Ascending aorta (tissue), 2 donors: ENCODE measurements at regions not wholly inside any gene's neighbourhood (a gene's known extent, or its start where the extent isn't known, plus 50 kb on each side); places are given as distances from the start of the nearest gene placed in this dataset.

Source experiments
- DNase-seq, 2 donors: peaks; one replicate each; pipeline ENCODE4 v3.0.0-alpha.2; 2019; ENCODE audit warnings: low spot score in 2 of 2
- H3K27ac ChIP-seq, 2 donors: fragments of 200-600 bp; sonication (generic); one replicate each; pipeline ENCODE4 v1.5.1; 2016 to 2017; ENCODE audit warnings: mild to moderate bottlenecking in 1 of 2
- H3K27me3 ChIP-seq: fragments of 200-600 bp; sonication (generic); one replicate; pipeline ENCODE4 v1.5.1; 2017
- H3K36me3 ChIP-seq, 2 donors: fragments of 200-600 bp; sonication (generic); one replicate each; pipeline ENCODE4 v1.5.1; 2016
- H3K4me1 ChIP-seq, 2 donors: fragments of 200-600 bp; sonication (generic); one replicate each; pipeline ENCODE4 v1.5.1; 2016 to 2017; ENCODE audit warnings: mild to moderate bottlenecking in 1 of 2
- H3K4me3 ChIP-seq, 2 donors: fragments of 200-600 bp; sonication (generic); one replicate each; pipeline ENCODE4 v1.5.1; 2016 to 2017; ENCODE audit warnings: mild to moderate bottlenecking in 1 of 2
- H3K9me3 ChIP-seq, 2 donors: fragments of 200-600 bp; sonication (generic); one replicate each; pipeline ENCODE4 v1.5.1; 2016
- intact Hi-C: fragments of 100-400 bp; cut with DNase I; formaldehyde crosslinking; loops from one replicate; pipeline ENCODE4 v1.15.1; 2023
- TF ChIP-seq, protein P1 (sequence below), 3 experiments: fragments of 200-600 bp in 2 of 3; fragments of 450-650 bp in 1 of 3; sonication (generic) in 2 of 3; IDR thresholded peaks; one replicate each; pipeline ENCODE4 v1.5.1; 2016 to 2019; ENCODE audit warnings: antibody characterized with exemption in 3 of 3, mild to moderate bottlenecking in 1 of 3, moderate library complexity in 1 of 3

DNA sequence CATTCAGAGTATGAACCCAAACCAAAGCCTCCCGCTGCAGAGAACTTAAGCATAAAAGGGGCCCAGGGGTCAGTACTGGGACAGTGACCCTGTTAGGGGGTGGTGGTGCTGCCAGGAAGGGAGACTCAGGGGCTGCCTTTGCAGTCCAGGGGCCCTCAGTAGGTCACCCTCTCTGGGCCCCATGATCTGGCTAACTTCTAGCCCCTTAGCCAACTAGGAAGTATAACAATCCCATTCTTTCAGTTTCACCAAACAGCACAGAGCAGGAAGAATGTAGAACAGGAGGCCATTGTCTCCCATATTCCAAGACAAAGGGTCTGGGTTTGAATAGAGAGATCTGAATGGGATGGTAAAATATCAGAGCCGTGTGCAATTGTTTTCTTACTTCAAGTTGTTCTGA, 378.6 kb upstream of the C16orf82 start:
- Histone ChIP-seq H3K4me1 (no peaks in the 10 kb centered on the region), H3K27me3 (no peaks in the 10 kb centered on the region), H3K27ac (no peak overlapping the region), H3K36me3 (no peaks in the 10 kb centered on the region), H3K9me3 (no peaks in the 10 kb centered on the region), H3K4me3 (no peak overlapping the region)
- DNase-seq, result no peak
- TF ChIP-seq, protein P1, sequence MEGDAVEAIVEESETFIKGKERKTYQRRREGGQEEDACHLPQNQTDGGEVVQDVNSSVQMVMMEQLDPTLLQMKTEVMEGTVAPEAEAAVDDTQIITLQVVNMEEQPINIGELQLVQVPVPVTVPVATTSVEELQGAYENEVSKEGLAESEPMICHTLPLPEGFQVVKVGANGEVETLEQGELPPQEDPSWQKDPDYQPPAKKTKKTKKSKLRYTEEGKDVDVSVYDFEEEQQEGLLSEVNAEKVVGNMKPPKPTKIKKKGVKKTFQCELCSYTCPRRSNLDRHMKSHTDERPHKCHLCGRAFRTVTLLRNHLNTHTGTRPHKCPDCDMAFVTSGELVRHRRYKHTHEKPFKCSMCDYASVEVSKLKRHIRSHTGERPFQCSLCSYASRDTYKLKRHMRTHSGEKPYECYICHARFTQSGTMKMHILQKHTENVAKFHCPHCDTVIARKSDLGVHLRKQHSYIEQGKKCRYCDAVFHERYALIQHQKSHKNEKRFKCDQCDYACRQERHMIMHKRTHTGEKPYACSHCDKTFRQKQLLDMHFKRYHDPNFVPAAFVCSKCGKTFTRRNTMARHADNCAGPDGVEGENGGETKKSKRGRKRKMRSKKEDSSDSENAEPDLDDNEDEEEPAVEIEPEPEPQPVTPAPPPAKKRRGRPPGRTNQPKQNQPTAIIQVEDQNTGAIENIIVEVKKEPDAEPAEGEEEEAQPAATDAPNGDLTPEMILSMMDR (IDR thresholded peaks at IDR 0.05), result no peak
- intact Hi-C loops, result no loop called here

DNA sequence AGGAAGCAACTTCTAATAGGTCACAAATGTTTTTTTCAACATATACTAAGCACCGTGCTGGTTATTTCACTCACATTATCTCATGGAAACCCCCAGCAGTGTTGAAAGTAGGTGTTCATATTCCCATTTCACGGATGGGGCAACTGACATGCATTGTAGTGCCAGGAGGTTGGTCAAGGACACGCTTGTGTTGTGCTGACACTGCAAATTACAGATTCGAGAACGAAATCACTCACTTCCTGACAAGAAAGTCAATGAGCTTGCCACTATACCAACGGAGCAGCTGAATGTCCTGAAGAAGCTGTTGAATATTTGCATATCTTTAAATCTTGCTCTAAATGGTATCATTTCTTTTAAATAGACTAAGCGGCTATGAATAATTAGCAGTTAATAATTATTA, 378.0 kb upstream of the C16orf82 start:
- Histone ChIP-seq H3K27me3 (no peaks in the 10 kb centered on the region), H3K27ac (no peak overlapping the region), H3K4me3 (no peak overlapping the region), H3K4me1 (no peaks in the 10 kb centered on the region), H3K36me3 (no peaks in the 10 kb centered on the region), H3K9me3 (no peaks in the 10 kb centered on the region)
- intact Hi-C loops, result no loop called here
- TF ChIP-seq, protein P1 (IDR thresholded peaks at IDR 0.05), result no peak
- DNase-seq, result no peak

DNA sequence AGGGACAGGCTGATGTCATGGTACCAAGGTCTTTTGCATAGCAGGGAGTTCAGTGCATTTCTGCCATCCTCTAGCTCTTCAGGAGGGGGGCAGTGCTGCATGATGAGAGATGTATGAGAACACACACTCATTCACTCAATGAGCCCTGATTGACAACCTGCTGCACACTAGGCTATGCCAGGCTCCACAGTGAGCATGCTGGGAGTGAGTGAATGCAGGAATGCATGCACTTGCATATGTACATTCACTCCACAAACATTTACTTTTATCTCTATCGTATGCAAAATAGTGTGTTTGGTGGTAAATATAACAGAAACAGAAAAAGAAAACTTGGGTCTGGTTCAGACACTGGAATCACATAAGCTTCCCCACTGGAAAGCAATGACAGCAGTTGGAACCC, 374.1 kb upstream of the C16orf82 start:
- H3K9me3 ChIP-seq, result no peaks in the 10 kb centered on the region
- TF ChIP-seq, protein P1 (IDR thresholded peaks at IDR 0.05), result no peak

DNA sequence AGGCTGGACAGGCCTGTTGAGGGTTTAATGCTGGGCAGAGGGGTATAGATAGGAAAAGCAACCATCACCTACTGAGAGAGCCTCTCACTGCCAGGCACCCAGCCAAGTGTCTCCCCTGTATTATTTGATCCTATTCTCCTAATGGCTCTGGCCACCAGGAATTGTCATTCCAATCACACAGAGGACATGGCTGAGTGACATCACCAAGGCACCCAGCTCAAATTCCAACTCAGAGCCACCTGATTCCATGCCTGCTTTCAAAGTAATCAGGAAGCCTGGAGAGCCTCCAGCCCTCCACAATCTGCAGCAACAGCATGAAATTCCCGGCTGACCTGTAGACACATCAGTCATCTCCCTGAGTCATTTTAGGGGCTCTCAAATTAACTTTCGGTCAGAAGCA, 368.9 kb upstream of the C16orf82 start:
- TF ChIP-seq, protein P1 (IDR thresholded peaks at IDR 0.05), result no peak
- Histone ChIP-seq H3K36me3 (no peaks in the 10 kb centered on the region), H3K9me3 (no peaks in the 10 kb centered on the region), H3K4me3 (no peak overlapping the region), H3K27ac (no peak overlapping the region), H3K4me1 (no peaks in the 10 kb centered on the region), H3K27me3 (no peaks in the 10 kb centered on the region)
- intact Hi-C loops, result no loop called here
- DNase-seq, result no peak

More for the DNA sequence above, 374.1 kb upstream of the C16orf82 start:
- H3K27me3 ChIP-seq, result no peaks in the 10 kb centered on the region
- H3K27ac ChIP-seq, result no peak overlapping the region
- H3K4me3 ChIP-seq, result no peak overlapping the region
- no peak for DNase-seq
- H3K36me3 ChIP-seq, result no peaks in the 10 kb centered on the region
- no peaks in the 10 kb centered on the region for H3K4me1 ChIP-seq
- intact Hi-C loops, result no loop called here

DNA sequence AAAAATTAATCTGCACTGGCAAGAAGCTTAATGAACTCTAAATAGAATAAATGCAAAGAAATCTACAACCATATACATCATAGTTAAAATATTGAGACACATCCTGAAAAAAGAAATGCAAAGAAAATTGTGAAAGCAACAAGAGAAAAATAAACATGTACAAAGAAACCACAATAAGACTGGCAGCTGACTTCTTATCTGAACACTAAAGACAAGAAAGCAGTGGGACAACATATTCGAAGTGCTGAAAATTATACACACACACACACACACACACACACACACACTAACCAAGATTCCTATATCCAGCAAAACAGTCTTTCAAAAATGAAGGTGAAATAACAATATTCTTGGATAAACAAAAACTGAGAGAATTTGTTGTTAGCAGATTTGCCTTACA, 366.5 kb upstream of the C16orf82 start:
- Histone ChIP-seq H3K27ac (no peak overlapping the region), H3K4me1 (no peaks in the 10 kb centered on the region), H3K36me3 (no peaks in the 10 kb centered on the region), H3K4me3 (no peak overlapping the region), H3K9me3 (no peaks in the 10 kb centered on the region), H3K27me3 (no peaks in the 10 kb centered on the region)
- intact Hi-C loops, result no loop called here
- no peak for DNase-seq
- TF ChIP-seq, protein P1 (IDR thresholded peaks at IDR 0.05), result no peak

DNA sequence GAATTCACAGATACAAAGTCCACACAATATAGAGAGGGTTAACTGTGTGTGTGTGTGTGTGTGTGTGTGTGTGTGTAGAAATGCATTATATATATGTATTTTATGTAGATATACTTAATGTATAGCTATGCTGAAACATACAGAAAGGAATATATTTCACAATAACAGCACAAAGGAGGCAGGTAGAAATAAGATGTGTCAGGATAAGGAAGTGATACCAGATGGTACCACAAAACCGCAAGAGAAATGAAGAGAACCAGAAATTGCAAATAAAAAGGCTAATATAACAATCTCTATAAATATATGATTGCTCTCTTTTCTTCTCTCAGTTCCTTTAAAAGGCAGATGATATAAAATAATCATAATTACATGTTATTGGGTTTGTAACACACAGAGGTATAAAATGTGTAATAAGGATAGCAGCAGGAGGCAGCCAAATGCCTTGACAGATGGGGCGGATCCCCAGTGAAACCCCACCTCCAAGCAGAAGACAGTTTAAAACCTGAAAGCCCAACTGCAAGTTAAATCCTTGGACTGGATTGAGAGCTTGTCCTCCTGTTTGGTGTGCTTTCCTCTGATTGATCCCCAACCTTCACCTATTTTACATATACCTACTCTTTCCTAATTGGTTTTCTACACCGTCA, 365.4 kb upstream of the C16orf82 start:
- H3K27me3 ChIP-seq, result no peaks in the 10 kb centered on the region
- no peaks in the 10 kb centered on the region for H3K4me1 ChIP-seq
- no peak overlapping the region for H3K4me3 ChIP-seq
- H3K9me3 ChIP-seq, result no peaks in the 10 kb centered on the region
- intact Hi-C loops, result no loop called here
- no peak overlapping the region for H3K27ac ChIP-seq
- no peaks in the 10 kb centered on the region for H3K36me3 ChIP-seq
- no peak for DNase-seq
- TF ChIP-seq, protein P1 (IDR thresholded peaks at IDR 0.05), result no peak
